Globus pallidus (tissue), 1 donor: ENCODE measurements at regions not wholly inside any gene's neighbourhood (a gene's known extent, or its start where the extent isn't known, plus 50 kb on each side); places are given as distances from the start of the nearest gene placed in this dataset.
"Not testable (repeated sequence)": the region's sequence is repeated elsewhere in the genome, so short reads cannot be mapped to it uniquely, and the experiment has no call there.

Source experiments
- DNase-seq: peaks from one replicate; pipeline ENCODE4 v3.0.0-alpha.2; 2015; ENCODE audit warnings: low spot score

- DNase-seq = no peak
Measured at GRCh38 chr13:22939157-22939556, 241.6 kb upstream of the SGCG start.

GRCh38 chr13:22940090-22940710 is 240.6 kb upstream of the SGCG start:
- DNase-seq = no peak

- no peak for DNase-seq
Measured at GRCh38 chr13:22940736-22941135, 240.0 kb upstream of the SGCG start.

GRCh38 chr13:22941495-22941894 is 239.3 kb upstream of the SGCG start:
- DNase-seq = not testable (repeated sequence)

GRCh38 chr13:22942831-22943230 is 237.9 kb upstream of the SGCG start:
- DNase-seq = not testable (repeated sequence)

GRCh38 chr13:22944378-22944777 is 236.4 kb upstream of the SGCG start:
- no peak for DNase-seq

- DNase-seq = no peak
Measured at GRCh38 chr13:22945321-22946226, 235.2 kb upstream of the SGCG start.

GRCh38 chr13:22948421-22948820 is 232.4 kb upstream of the SGCG start:
- no peak for DNase-seq

- not testable (repeated sequence) for DNase-seq
Measured at GRCh38 chr13:22952018-22952417, 228.8 kb upstream of the SGCG start.

GRCh38 chr13:22955147-22955546 is 225.6 kb upstream of the SGCG start:
- DNase-seq = not testable (repeated sequence)

- not testable (repeated sequence) for DNase-seq
Measured at GRCh38 chr13:22956456-22957115, 224.2 kb upstream of the SGCG start.

GRCh38 chr13:22959859-22960258 is 220.9 kb upstream of the SGCG start:
- DNase-seq = not testable (repeated sequence)

- no peak for DNase-seq
Measured at GRCh38 chr13:22960827-22961226, 220.0 kb upstream of the SGCG start.

GRCh38 chr13:22961342-22961741 is 219.4 kb upstream of the SGCG start:
- DNase-seq = not testable (repeated sequence)

- DNase-seq = no peak
Measured at GRCh38 chr13:22961835-22962537, 218.8 kb upstream of the SGCG start.

- not testable (repeated sequence) for DNase-seq
Measured at GRCh38 chr13:22963384-22964053, 217.3 kb upstream of the SGCG start.

GRCh38 chr13:22964245-22964966 is 216.4 kb upstream of the SGCG start:
- DNase-seq = no peak

GRCh38 chr13:22965011-22965857 is 215.5 kb upstream of the SGCG start:
- DNase-seq = not testable (repeated sequence)

- DNase-seq = not testable (repeated sequence)
Measured at GRCh38 chr13:22965858-22966239, 214.9 kb upstream of the SGCG start.

- DNase-seq = not testable (repeated sequence)
Measured at GRCh38 chr13:22966753-22967152, 214.0 kb upstream of the SGCG start.
